ENCODE measurements at regions not wholly inside any gene's neighbourhood (a gene's known extent, or its start where the extent isn't known, plus 50 kb on each side); places are given as distances from the start of the nearest gene placed in this dataset.

- no peak overlapping the region for H2BK120ac ChIP-seq (ENCODE audit: insufficient read depth, low read length, poor library complexity)
- H2BK12ac ChIP-seq (ENCODE audit: low read length): no peak overlapping the region
- no peak for DNase-seq
- H2AK5ac ChIP-seq (ENCODE audit: low read length): no peak overlapping the region
- H2BK5ac ChIP-seq (ENCODE audit: low read depth, low read length, poor library complexity): no peak overlapping the region
- H3K4me1 ChIP-seq (ENCODE audit: control insufficient read depth in 1 of 2, insufficient read depth in 2 of 2, low read length in 2 of 2): no peaks in the 10 kb centered on the region
- no peak overlapping the region for H3K23ac ChIP-seq (ENCODE audit: low read length)
- no peaks in the 10 kb centered on the region for H3K36me3 ChIP-seq (ENCODE audit: control insufficient read depth in 1 of 2, insufficient read depth in 2 of 2, low read length in 2 of 2)
- no peak overlapping the region for H4K91ac ChIP-seq (ENCODE audit: low read depth, low read length)
- no peaks in the 10 kb centered on the region for H3K27me3 ChIP-seq (ENCODE audit: insufficient read depth, low read length)
- H3K79me1 ChIP-seq (ENCODE audit: low read length): no peaks in the 10 kb centered on the region
- no CpG with 5 or more reads among the region's 2 CpGs for WGBS (ENCODE audit: extremely low coverage, insufficient coverage, insufficient read length)
- H3K14ac ChIP-seq (ENCODE audit: low read length): no peak overlapping the region
- no peaks in the 10 kb centered on the region for H3K9me3 ChIP-seq (ENCODE audit: insufficient read depth, low read depth, low read length)
- H3K9ac ChIP-seq (ENCODE audit: low read length): no peak overlapping the region
- H3K79me2 ChIP-seq (ENCODE audit: control insufficient read depth, insufficient read depth, low read length, poor library complexity): no peaks in the 10 kb centered on the region
- H3K27ac ChIP-seq (ENCODE audit: low read depth, low read length): no peak overlapping the region
- no peak overlapping the region for H3K4me3 ChIP-seq (ENCODE audit: low read depth, low read length)
- H3K4me2 ChIP-seq (ENCODE audit: low read length): no peak overlapping the region
- H4K8ac ChIP-seq (ENCODE audit: low read depth, low read length): no peak overlapping the region
- H3K18ac ChIP-seq (ENCODE audit: low read length): no peak overlapping the region
- no peak overlapping the region for H4K12ac ChIP-seq (ENCODE audit: low read depth, low read length)
- H2AFZ ChIP-seq (ENCODE audit: insufficient read depth, low read length, poor library complexity): no peak overlapping the region
- H3K4ac ChIP-seq (ENCODE audit: low read depth, low read length): no peak overlapping the region
Measured at GRCh38 chr7:94206295-94206694, 188.4 kb upstream of the COL1A2 start.

DNA sequence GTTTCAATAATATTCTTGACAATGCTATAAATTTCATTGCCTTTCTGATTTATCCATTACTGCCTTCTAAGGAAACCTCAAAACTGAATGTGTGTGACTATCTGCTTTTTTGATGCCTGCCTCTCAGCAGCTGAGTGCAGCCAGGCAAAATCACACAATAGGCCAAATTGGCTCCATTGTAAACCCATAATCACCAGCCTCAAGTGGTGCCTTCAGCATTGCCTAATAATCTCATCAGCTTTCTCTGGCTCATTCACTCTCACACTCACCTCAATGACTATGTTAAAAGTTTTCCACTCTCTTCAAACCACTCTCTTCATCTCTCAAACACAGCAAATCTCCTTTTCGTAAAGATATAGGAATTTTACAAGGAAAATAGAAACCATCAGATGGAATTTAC lies 182.5 kb upstream of the COL1A2 start:
- Histone ChIP-seq H3K79me1 (ENCODE audit: low read length) (no peaks in the 10 kb centered on the region), H3K79me2 (ENCODE audit: control insufficient read depth, insufficient read depth, low read length, poor library complexity) (no peaks in the 10 kb centered on the region), H2BK5ac (ENCODE audit: low read depth, low read length, poor library complexity) (no peak overlapping the region), H3K18ac (ENCODE audit: low read length) (no peak overlapping the region), H4K12ac (ENCODE audit: low read depth, low read length) (no peak overlapping the region), H3K4me1 (ENCODE audit: control insufficient read depth in 1 of 2, insufficient read depth in 2 of 2, low read length in 2 of 2) (no peaks in the 10 kb centered on the region), H4K8ac (ENCODE audit: low read depth, low read length) (no peak overlapping the region), H3K4me2 (ENCODE audit: low read length) (no peak overlapping the region), H2AFZ (ENCODE audit: insufficient read depth, low read length, poor library complexity) (no peak overlapping the region), H3K9ac (ENCODE audit: low read length) (no peak overlapping the region), H3K14ac (ENCODE audit: low read length) (no peak overlapping the region), H2BK120ac (ENCODE audit: insufficient read depth, low read length, poor library complexity) (no peak overlapping the region), H4K91ac (ENCODE audit: low read depth, low read length) (no peak overlapping the region), H3K23ac (ENCODE audit: low read length) (peak overlapping the region; percentile 46), H2BK12ac (ENCODE audit: low read length) (no peak overlapping the region), H3K4ac (ENCODE audit: low read depth, low read length) (no peak overlapping the region), H3K27ac (ENCODE audit: low read depth, low read length) (no peak overlapping the region), H3K36me3 (ENCODE audit: control insufficient read depth in 1 of 2, insufficient read depth in 2 of 2, low read length in 2 of 2) (no peaks in the 10 kb centered on the region), H2AK5ac (ENCODE audit: low read length) (no peak overlapping the region), H3K4me3 (ENCODE audit: low read depth, low read length) (no peak overlapping the region), H3K9me3 (ENCODE audit: insufficient read depth, low read depth, low read length) (no peaks in the 10 kb centered on the region), H3K27me3 (ENCODE audit: insufficient read depth, low read length) (no peaks in the 10 kb centered on the region)
- DNase-seq: no peak
- WGBS (ENCODE audit: extremely low coverage, insufficient coverage, insufficient read length): 100% methylated on average over 1 of the region's 1 CpG

DNA sequence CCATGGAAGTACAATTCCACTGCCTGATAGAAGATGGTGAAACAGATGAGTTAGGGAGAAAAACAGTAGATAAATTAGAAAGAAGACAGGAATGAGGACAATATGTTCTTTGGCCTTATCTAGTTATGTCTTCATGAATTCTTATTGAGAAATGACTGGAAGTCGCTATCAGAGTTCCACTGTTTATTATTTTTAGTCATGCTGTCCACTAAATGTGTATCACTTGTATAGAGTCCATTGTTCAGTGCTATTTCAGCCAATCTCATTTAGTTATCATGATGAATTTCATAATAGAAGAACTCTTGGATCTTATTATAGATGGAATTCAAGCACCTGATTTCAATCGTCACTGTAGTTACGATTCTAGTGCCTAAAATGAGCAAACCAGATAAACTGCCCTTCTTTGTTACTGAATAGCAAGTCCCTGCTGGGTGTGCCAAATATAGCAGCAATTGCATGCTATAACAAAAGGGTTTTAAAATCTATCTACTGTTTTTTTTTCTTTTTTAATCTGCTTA lies 177.7 kb upstream of the COL1A2 start:
- H3K27ac ChIP-seq (ENCODE audit: low read depth, low read length): no peak overlapping the region
- H2BK12ac ChIP-seq (ENCODE audit: low read length): no peak overlapping the region
- H3K79me1 ChIP-seq (ENCODE audit: low read length): no peaks in the 10 kb centered on the region
- H2AK5ac ChIP-seq (ENCODE audit: low read length): no peak overlapping the region
- H4K8ac ChIP-seq (ENCODE audit: low read depth, low read length): no peak overlapping the region
- no peaks in the 10 kb centered on the region for H3K79me2 ChIP-seq (ENCODE audit: control insufficient read depth, insufficient read depth, low read length, poor library complexity)
- no peak overlapping the region for H3K4me2 ChIP-seq (ENCODE audit: low read length)
- H3K36me3 ChIP-seq (ENCODE audit: control insufficient read depth in 1 of 2, insufficient read depth in 2 of 2, low read length in 2 of 2): no peaks in the 10 kb centered on the region
- H3K23ac ChIP-seq (ENCODE audit: low read length): no peak overlapping the region
- H3K9me3 ChIP-seq (ENCODE audit: insufficient read depth, low read depth, low read length): no peaks in the 10 kb centered on the region
- H3K14ac ChIP-seq (ENCODE audit: low read length): no peak overlapping the region
- H3K4me1 ChIP-seq (ENCODE audit: control insufficient read depth in 1 of 2, insufficient read depth in 2 of 2, low read length in 2 of 2): no peaks in the 10 kb centered on the region
- H2AFZ ChIP-seq (ENCODE audit: insufficient read depth, low read length, poor library complexity): no peak overlapping the region
- no CpG with 5 or more reads among the region's 3 CpGs for WGBS (ENCODE audit: extremely low coverage, insufficient coverage, insufficient read length)
- no peak overlapping the region for H4K12ac ChIP-seq (ENCODE audit: low read depth, low read length)
- no peak overlapping the region for H3K9ac ChIP-seq (ENCODE audit: low read length)
- DNase-seq: no peak
- H3K27me3 ChIP-seq (ENCODE audit: insufficient read depth, low read length): no peaks in the 10 kb centered on the region
- no peak overlapping the region for H3K4ac ChIP-seq (ENCODE audit: low read depth, low read length)
- no peak overlapping the region for H3K18ac ChIP-seq (ENCODE audit: low read length)
- no peak overlapping the region for H4K91ac ChIP-seq (ENCODE audit: low read depth, low read length)
- no peak overlapping the region for H3K4me3 ChIP-seq (ENCODE audit: low read depth, low read length)
- no peak overlapping the region for H2BK120ac ChIP-seq (ENCODE audit: insufficient read depth, low read length, poor library complexity)
- H2BK5ac ChIP-seq (ENCODE audit: low read depth, low read length, poor library complexity): no peak overlapping the region

- H3K4me1 ChIP-seq (ENCODE audit: control insufficient read depth in 1 of 2, insufficient read depth in 2 of 2, low read length in 2 of 2): no peaks in the 10 kb centered on the region
- no peak overlapping the region for H2BK5ac ChIP-seq (ENCODE audit: low read depth, low read length, poor library complexity)
- H3K9ac ChIP-seq (ENCODE audit: low read length): no peak overlapping the region
Measured at GRCh38 chr7:94217766-94218165, 176.9 kb upstream of the COL1A2 start.

More at GRCh38 chr7:94217766-94218165, 176.9 kb upstream of the COL1A2 start:
- H3K27ac ChIP-seq (ENCODE audit: low read depth, low read length): no peak overlapping the region
- no peak overlapping the region for H3K4me3 ChIP-seq (ENCODE audit: low read depth, low read length)
- H3K27me3 ChIP-seq (ENCODE audit: insufficient read depth, low read length): no peaks in the 10 kb centered on the region
- H3K18ac ChIP-seq (ENCODE audit: low read length): no peak overlapping the region
- H2AK5ac ChIP-seq (ENCODE audit: low read length): no peak overlapping the region
- H4K12ac ChIP-seq (ENCODE audit: low read depth, low read length): no peak overlapping the region
- H3K9me3 ChIP-seq (ENCODE audit: insufficient read depth, low read depth, low read length): no peaks in the 10 kb centered on the region
- no peak for DNase-seq
- no CpG with 5 or more reads among the region's 2 CpGs for WGBS (ENCODE audit: extremely low coverage, insufficient coverage, insufficient read length)
- H3K4me2 ChIP-seq (ENCODE audit: low read length): no peak overlapping the region
- H2AFZ ChIP-seq (ENCODE audit: insufficient read depth, low read length, poor library complexity): no peak overlapping the region
- H3K36me3 ChIP-seq (ENCODE audit: control insufficient read depth in 1 of 2, insufficient read depth in 2 of 2, low read length in 2 of 2): no peaks in the 10 kb centered on the region
- no peak overlapping the region for H3K14ac ChIP-seq (ENCODE audit: low read length)
- no peaks in the 10 kb centered on the region for H3K79me1 ChIP-seq (ENCODE audit: low read length)
- H3K23ac ChIP-seq (ENCODE audit: low read length): no peak overlapping the region
- no peak overlapping the region for H2BK120ac ChIP-seq (ENCODE audit: insufficient read depth, low read length, poor library complexity)
- H4K91ac ChIP-seq (ENCODE audit: low read depth, low read length): no peak overlapping the region
- no peaks in the 10 kb centered on the region for H3K79me2 ChIP-seq (ENCODE audit: control insufficient read depth, insufficient read depth, low read length, poor library complexity)
- H2BK12ac ChIP-seq (ENCODE audit: low read length): no peak overlapping the region
- H3K4ac ChIP-seq (ENCODE audit: low read depth, low read length): no peak overlapping the region
- no peak overlapping the region for H4K8ac ChIP-seq (ENCODE audit: low read depth, low read length)
